ENCODE measurements at regions not wholly inside any gene's neighbourhood (a gene's known extent, or its start where the extent isn't known, plus 50 kb on each side); places are given as distances from the start of the nearest gene placed in this dataset.

- TF ChIP-seq CTCF (IDR thresholded peaks at IDR 0.05 in 2 of 3, conservative IDR thresholded peaks at IDR 0.05 in 1 of 3; ENCODE audit: borderline replicate concordance in 1 of 3, insufficient read depth in 1 of 3, low read depth in 2 of 3, low read length in 2 of 3), result no peak
- TF ChIP-seq CEBPB (IDR thresholded peaks at IDR 0.05; ENCODE audit: low read depth), result no peak
- TF ChIP-seq SRF (IDR thresholded peaks at IDR 0.05; ENCODE audit: low read depth), result no peak
- TF ChIP-seq POLR2A (IDR thresholded peaks at IDR 0.05; ENCODE audit: borderline replicate concordance, extremely low read depth, insufficient read depth, insufficient read length), result no peak
- no peak for TF ChIP-seq POLR2AphosphoS5 (IDR thresholded peaks at IDR 0.05; ENCODE audit: low read depth, low read length)
Measured at GRCh38 chr4:33864290-33864859, 2379.9 kb downstream of the ARAP2 start (continued).

DNA sequence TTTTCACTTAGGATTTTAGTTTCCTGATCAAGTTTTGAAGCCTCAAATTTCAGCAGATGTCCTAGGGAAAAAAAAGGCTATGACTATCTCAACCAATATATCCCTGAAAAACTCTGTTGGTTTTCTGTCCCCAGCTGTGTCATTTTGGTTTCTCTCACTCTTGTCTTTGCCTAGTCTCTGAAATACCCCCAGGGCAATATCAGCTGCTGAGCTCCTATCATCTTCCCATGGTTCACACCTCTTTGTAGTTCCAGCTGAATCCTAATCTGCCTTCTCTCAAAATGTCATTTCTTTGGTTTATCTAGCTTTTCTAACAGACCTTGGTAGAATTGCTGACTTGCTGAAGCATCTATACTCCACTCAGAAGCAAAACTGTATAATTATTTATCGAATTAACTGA lies 2370.5 kb downstream of the ARAP2 start:
- no peak overlapping the region for H3K27ac ChIP-seq (ENCODE audit: low read depth, low read length)
- H3K79me2 ChIP-seq (ENCODE audit: insufficient read depth, low read length), result no peaks in the 10 kb centered on the region
- RAD21 ChIA-PET (ENCODE audit: low non-redundant PET in 1 of 2, low total read pairs in 2 of 2, uncharacterized antibody in 2 of 2, unreplicated experiment in 2 of 2), result no interaction called here
- ATAC-seq (no peak), DNase-seq (ENCODE audit: low read depth, low spot score) (no peak)
- no peak overlapping the region for H3K4me2 ChIP-seq (ENCODE audit: low read length)
- intact Hi-C loops (cut with micrococcal nuclease), result no loop called here
- POLR2A ChIA-PET, result no interaction called here
- no peak overlapping the region for H2AFZ ChIP-seq (ENCODE audit: low read depth, low read length, poor library complexity, severe bottlenecking)
- H3K36me3 ChIP-seq (ENCODE audit: control insufficient read depth in 1 of 2, insufficient read depth in 2 of 2, low read length in 2 of 2), result no peaks in the 10 kb centered on the region
- H3K4me3 ChIP-seq (replicated peaks in 1 of 2; ENCODE audit: low read depth in 1 of 2, low read length in 2 of 2), result no peak overlapping the region
- no peak for TF ChIP-seq CBX3 (IDR thresholded peaks at IDR 0.05; ENCODE audit: low read depth)
- TF ChIP-seq, protein P1, sequence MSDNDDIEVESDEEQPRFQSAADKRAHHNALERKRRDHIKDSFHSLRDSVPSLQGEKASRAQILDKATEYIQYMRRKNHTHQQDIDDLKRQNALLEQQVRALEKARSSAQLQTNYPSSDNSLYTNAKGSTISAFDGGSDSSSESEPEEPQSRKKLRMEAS (IDR thresholded peaks at IDR 0.05), result no peak
- no peak for TF ChIP-seq POLR2AphosphoS5 (IDR thresholded peaks at IDR 0.05; ENCODE audit: low read depth, low read length)
- no peak for TF ChIP-seq EZH2phosphoT487 (IDR thresholded peaks at IDR 0.05; ENCODE audit: borderline replicate concordance)
- TF ChIP-seq SP1 (IDR thresholded peaks at IDR 0.05; ENCODE audit: low read depth), result no peak
- no peak for TF ChIP-seq CTCF (IDR thresholded peaks at IDR 0.05 in 2 of 3, conservative IDR thresholded peaks at IDR 0.05 in 1 of 3; ENCODE audit: borderline replicate concordance in 1 of 3, insufficient read depth in 1 of 3, low read depth in 2 of 3, low read length in 2 of 3)
- TF ChIP-seq, protein P2, sequence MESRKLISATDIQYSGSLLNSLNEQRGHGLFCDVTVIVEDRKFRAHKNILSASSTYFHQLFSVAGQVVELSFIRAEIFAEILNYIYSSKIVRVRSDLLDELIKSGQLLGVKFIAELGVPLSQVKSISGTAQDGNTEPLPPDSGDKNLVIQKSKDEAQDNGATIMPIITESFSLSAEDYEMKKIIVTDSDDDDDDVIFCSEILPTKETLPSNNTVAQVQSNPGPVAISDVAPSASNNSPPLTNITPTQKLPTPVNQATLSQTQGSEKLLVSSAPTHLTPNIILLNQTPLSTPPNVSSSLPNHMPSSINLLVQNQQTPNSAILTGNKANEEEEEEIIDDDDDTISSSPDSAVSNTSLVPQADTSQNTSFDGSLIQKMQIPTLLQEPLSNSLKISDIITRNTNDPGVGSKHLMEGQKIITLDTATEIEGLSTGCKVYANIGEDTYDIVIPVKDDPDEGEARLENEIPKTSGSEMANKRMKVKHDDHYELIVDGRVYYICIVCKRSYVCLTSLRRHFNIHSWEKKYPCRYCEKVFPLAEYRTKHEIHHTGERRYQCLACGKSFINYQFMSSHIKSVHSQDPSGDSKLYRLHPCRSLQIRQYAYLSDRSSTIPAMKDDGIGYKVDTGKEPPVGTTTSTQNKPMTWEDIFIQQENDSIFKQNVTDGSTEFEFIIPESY (IDR thresholded peaks at IDR 0.05; ENCODE audit: extremely low read depth, insufficient replicate concordance, low read length), result no peak
- no peak for TF ChIP-seq SRF (IDR thresholded peaks at IDR 0.05; ENCODE audit: low read depth)
- TF ChIP-seq FOSL1 (IDR thresholded peaks at IDR 0.05; ENCODE audit: low read depth), result no peak
- TF ChIP-seq POLR2A (IDR thresholded peaks at IDR 0.05; ENCODE audit: borderline replicate concordance, extremely low read depth, insufficient read depth, insufficient read length), result no peak
- TF ChIP-seq ZFX (IDR thresholded peaks at IDR 0.05), result no peak
- BruUV-seq (replicated peaks), result no TSS peak
- no peaks in the 10 kb centered on the region for H3K9me2 ChIP-seq (ENCODE audit: insufficient read depth)
- no peaks in the 10 kb centered on the region for H3K9me3 ChIP-seq (ENCODE audit: control insufficient read depth in 1 of 2, insufficient read depth in 1 of 2, low read depth in 1 of 2, low read length in 2 of 2)
- CTCF ChIA-PET, result no interaction called here
- H3K27me3 ChIP-seq (ENCODE audit: insufficient read depth, low read length), result no peaks in the 10 kb centered on the region
- no peaks in the 10 kb centered on the region for H3K4me1 ChIP-seq (ENCODE audit: control insufficient read depth in 1 of 2, insufficient read depth in 2 of 2, low read length in 2 of 2)
- H4K20me1 ChIP-seq (ENCODE audit: insufficient read depth), result no peaks in the 10 kb centered on the region
- H3K9ac ChIP-seq (ENCODE audit: low read length), result no peak overlapping the region

All from HCT116 (cell line).